KMS-11 (cell line): ENCODE measurements at regions not wholly inside any gene's neighbourhood (a gene's known extent, or its start where the extent isn't known, plus 50 kb on each side); places are given as distances from the start of the nearest gene placed in this dataset.

Source experiments
- H2AFZ ChIP-seq: fragments of 200-600 bp; sonication (generic); 2 replicates; pipeline ENCODE4 v1.6.1; 2016; ENCODE audit warnings: antibody characterized with exemption, mixed run types, low read depth
- H3K27ac ChIP-seq: fragments of 200-600 bp; sonication (generic); 2 replicates; pipeline ENCODE4 v1.6.1; 2016; ENCODE audit warnings: mild to moderate bottlenecking, mixed run types
- H3K27me3 ChIP-seq: fragments of 200-600 bp; sonication (generic); 2 replicates; pipeline ENCODE4 v1.6.1; 2017; ENCODE audit warnings: mild to moderate bottlenecking, low read depth, mixed run types, moderate library complexity; ENCODE audit not compliant: insufficient read depth
- H3K36me3 ChIP-seq: fragments of 200-600 bp; sonication (generic); 2 replicates; pipeline ENCODE4 v1.6.1; 2017; ENCODE audit warnings: mild to moderate bottlenecking, mixed run types; ENCODE audit not compliant: insufficient read depth
- H3K4me1 ChIP-seq: fragments of 200-600 bp; sonication (generic); 2 replicates; pipeline ENCODE4 v1.6.1; 2016; ENCODE audit warnings: mild to moderate bottlenecking, low read depth, mixed run types; ENCODE audit not compliant: poor library complexity, severe bottlenecking
- H3K4me2 ChIP-seq: fragments of 200-600 bp; sonication (generic); 2 replicates; pipeline ENCODE4 v1.7.0; 2016; ENCODE audit warnings: mild to moderate bottlenecking, mixed run types
- H3K4me3 ChIP-seq: fragments of 200-600 bp; sonication (generic); IDR thresholded peaks from 2 replicates; pipeline ENCODE4 v1.6.1; 2017; ENCODE audit warnings: low read depth, low read length, mixed read lengths; ENCODE audit not compliant: insufficient read depth
- H3K79me2 ChIP-seq: fragments of 200-600 bp; sonication (generic); 2 replicates; pipeline ENCODE4 v1.6.1; 2016; ENCODE audit warnings: low read depth, mixed run types; ENCODE audit not compliant: insufficient read depth
- H3K9ac ChIP-seq: fragments of 200-600 bp; sonication (generic); 2 replicates; pipeline ENCODE4 v1.6.1; 2016; ENCODE audit warnings: mild to moderate bottlenecking, mixed run types
- H4K20me1 ChIP-seq: fragments of 200-600 bp; sonication (generic); 2 replicates; pipeline ENCODE4 v1.6.1; 2016; ENCODE audit warnings: mild to moderate bottlenecking, mixed run types; ENCODE audit not compliant: insufficient read depth
- TF ChIP-seq, protein P1 (sequence below): fragments of 200-600 bp; sonication (generic); conservative IDR thresholded peaks from 2 replicates; pipeline ENCODE4 v1.6.1; 2017; ENCODE audit warnings: low read depth, mild to moderate bottlenecking, antibody characterized with exemption, low read length, moderate library complexity, mixed read lengths

DNA sequence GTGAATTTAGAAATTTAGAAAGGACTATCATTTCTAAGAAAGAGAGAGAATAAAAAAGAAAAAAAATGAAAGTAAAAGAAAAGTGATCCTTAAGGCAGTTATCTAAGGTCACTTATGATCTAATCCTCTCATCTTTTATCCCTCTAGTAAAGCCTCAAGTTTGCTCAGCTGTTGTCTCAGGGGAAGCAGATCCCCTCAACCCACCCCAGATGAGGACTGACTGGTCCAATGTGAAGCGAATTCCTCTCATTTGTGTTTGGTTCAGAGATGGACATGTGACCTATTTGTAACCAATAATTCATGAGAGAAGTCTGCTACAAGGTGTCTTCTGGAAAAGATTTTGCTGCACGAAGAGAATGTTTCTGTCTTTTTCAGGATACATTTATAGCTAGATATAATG lies 1591.3 kb downstream of the ADGRL3 start:
- no peak overlapping the region for H2AFZ ChIP-seq
- H3K27ac ChIP-seq = no peak overlapping the region
- H3K4me1 ChIP-seq = no peaks in the 10 kb centered on the region
- TF ChIP-seq, protein P1, sequence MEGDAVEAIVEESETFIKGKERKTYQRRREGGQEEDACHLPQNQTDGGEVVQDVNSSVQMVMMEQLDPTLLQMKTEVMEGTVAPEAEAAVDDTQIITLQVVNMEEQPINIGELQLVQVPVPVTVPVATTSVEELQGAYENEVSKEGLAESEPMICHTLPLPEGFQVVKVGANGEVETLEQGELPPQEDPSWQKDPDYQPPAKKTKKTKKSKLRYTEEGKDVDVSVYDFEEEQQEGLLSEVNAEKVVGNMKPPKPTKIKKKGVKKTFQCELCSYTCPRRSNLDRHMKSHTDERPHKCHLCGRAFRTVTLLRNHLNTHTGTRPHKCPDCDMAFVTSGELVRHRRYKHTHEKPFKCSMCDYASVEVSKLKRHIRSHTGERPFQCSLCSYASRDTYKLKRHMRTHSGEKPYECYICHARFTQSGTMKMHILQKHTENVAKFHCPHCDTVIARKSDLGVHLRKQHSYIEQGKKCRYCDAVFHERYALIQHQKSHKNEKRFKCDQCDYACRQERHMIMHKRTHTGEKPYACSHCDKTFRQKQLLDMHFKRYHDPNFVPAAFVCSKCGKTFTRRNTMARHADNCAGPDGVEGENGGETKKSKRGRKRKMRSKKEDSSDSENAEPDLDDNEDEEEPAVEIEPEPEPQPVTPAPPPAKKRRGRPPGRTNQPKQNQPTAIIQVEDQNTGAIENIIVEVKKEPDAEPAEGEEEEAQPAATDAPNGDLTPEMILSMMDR = no peak
- no peaks in the 10 kb centered on the region for H3K79me2 ChIP-seq
- no peaks in the 10 kb centered on the region for H3K36me3 ChIP-seq
- H4K20me1 ChIP-seq = no peaks in the 10 kb centered on the region
- no peak overlapping the region for H3K4me3 ChIP-seq
- no peak overlapping the region for H3K9ac ChIP-seq
- no peaks in the 10 kb centered on the region for H3K27me3 ChIP-seq
- no peak overlapping the region for H3K4me2 ChIP-seq

DNA sequence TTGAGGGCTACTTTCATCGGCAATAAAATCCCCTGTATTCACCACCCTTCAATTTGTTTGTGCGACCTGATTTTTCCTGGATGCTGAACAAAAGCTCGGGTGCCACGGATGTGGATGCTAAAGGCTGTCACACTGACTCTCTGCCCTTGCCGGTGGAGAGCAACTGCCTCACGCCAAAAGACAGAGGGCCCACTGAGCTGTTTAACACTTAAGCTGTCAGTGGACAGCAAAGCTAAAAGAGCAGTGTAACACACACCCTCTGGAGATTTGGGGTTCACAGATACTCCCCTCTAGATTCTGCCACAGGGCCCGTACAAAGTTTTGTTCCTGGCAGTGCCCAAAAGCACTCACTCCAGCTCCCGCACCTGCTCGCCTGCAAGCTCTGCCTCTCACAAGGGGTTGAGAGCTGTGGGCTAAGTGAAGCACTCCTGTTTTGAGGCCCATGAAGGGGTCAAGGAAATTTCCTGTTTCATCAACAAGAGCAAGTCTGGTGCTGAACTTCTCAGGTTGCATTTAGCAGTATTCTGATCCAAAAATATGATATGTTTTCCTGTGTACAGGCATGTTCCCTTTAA lies 1571.9 kb downstream of the ADGRL3 start:
- H3K4me2 ChIP-seq = no peak overlapping the region
- no peaks in the 10 kb centered on the region for H3K36me3 ChIP-seq
- H3K4me3 ChIP-seq = no peak overlapping the region
- H3K4me1 ChIP-seq = no peaks in the 10 kb centered on the region
- H2AFZ ChIP-seq = no peak overlapping the region
- H4K20me1 ChIP-seq = no peaks in the 10 kb centered on the region
- TF ChIP-seq, protein P1 = no peak
- H3K27ac ChIP-seq = no peak overlapping the region
- no peaks in the 10 kb centered on the region for H3K27me3 ChIP-seq
- no peak overlapping the region for H3K9ac ChIP-seq
- H3K79me2 ChIP-seq = no peaks in the 10 kb centered on the region

DNA sequence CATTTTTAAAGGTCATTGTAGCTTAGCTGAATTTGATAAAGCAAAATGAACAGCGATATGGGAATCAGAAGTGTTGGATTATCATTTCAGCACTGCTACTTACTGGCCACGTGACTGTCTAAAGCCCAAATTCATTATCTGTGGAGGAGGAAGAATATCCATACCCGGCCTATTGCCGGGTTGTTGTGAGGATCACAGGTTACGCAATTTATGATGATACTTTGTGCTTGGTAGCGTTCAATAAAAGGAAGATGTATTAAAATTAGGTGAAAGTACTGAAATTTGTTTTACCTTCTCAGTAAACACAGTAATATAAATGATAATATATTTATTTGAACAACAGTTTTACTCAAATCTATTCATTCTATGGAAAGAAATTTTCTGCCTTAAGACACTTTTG lies 1540.2 kb downstream of the ADGRL3 start:
- no peak overlapping the region for H2AFZ ChIP-seq
- TF ChIP-seq, protein P1 = no peak
- no peaks in the 10 kb centered on the region for H3K79me2 ChIP-seq
- no peak overlapping the region for H3K4me2 ChIP-seq
- no peaks in the 10 kb centered on the region for H3K36me3 ChIP-seq
- H3K4me1 ChIP-seq = no peaks in the 10 kb centered on the region
- no peak overlapping the region for H3K27ac ChIP-seq
- H3K4me3 ChIP-seq = no peak overlapping the region
- no peak overlapping the region for H3K9ac ChIP-seq
- no peaks in the 10 kb centered on the region for H4K20me1 ChIP-seq
- no peaks in the 10 kb centered on the region for H3K27me3 ChIP-seq

DNA sequence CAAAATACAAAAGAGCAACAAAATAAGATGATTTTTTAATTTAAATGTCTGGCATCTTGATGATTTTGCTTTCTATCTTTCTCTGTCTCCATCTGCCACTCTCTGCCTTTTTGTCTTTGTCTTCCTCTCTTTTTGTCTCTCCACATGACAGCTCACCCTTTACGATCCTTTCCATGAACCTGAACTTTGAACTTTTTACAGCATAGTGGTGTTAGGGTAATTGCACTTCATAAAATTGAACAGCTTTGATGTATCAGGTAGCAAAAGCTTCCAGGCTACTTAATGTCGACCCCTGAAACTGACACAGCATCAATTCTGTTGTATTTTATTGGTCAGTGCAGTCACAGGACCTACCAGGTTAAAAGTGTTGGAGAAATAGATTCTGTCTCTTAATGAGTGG lies 1517.0 kb downstream of the ADGRL3 start:
- Histone ChIP-seq H2AFZ (no peak overlapping the region), H4K20me1 (no peaks in the 10 kb centered on the region), H3K9ac (no peak overlapping the region), H3K4me1 (no peaks in the 10 kb centered on the region), H3K27me3 (no peaks in the 10 kb centered on the region), H3K4me2 (no peak overlapping the region), H3K27ac (no peak overlapping the region), H3K79me2 (no peaks in the 10 kb centered on the region), H3K36me3 (no peaks in the 10 kb centered on the region), H3K4me3 (no peak overlapping the region)
- TF ChIP-seq, protein P1 = no peak
